HG03175 (cell line): ENCODE measurements at regions not wholly inside any gene's neighbourhood (a gene's known extent, or its start where the extent isn't known, plus 50 kb on each side); places are given as distances from the start of the nearest gene placed in this dataset.
"Not testable (repeated sequence)": the region's sequence is repeated elsewhere in the genome, so short reads cannot be mapped to it uniquely, and the experiment has no call there.

Experiments
- ATAC-seq: cut with Tn5 transposase; IDR thresholded peaks from one replicate; pipeline ENCODE4 v1.9.1; 2021; ENCODE audit warnings: mild to moderate bottlenecking, moderate library complexity; ENCODE audit not compliant: unreplicated experiment

DNA sequence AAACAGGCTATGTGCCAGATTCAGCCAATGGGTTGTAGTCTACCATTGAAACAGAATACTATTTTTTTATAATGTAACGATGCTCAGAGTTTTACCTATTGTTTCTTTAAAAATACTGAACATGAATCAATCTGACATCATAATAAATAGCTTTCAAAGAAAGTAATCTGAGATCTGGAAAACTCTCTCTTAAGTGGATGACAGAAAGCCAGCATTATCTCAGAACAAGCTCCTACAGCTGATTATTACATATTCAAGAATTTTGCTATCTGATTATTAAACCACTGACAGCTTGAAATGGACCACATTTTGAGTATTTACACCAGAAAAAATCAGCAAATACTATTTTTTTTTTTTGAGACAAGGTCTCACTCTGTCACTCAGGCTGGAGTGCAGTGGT lies 484.2 kb upstream of the SOX9 start:
- no peak for ATAC-seq

DNA sequence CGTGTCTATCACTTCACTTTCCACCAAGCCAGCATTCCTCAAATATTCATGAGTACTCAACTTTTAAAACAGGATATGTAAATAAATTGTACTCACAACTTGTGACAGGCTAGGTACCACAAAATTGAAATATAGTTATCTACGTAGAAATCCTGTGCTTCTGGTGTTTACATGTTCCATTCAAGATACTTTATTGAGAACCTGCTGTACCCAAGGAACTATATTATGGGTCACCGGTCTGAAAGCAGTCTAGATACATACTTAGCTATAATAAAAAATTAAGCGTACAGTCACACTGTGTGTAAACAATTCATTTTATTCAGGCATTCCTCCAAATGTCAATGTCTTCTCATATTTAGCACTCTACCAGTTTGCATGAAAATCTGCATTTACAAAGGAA lies 482.2 kb upstream of the SOX9 start:
- ATAC-seq = no peak

DNA sequence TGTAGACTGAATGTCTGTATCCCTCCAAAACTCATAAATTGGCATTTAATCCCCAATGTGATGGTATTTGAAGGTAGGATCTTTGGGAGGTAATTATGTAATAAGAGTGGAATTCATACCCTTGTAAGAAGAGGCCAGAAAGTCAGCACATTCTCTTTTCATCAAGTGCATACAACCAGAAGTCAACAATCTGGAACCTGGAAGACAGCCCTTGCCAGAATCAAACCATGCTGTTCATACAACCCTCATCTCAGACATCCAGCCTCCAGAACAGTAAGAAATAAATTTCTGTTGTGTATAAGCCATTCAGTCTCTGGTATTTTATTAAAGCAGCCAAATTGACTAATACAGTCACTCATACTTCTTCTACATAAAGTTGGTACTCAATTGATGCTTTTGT lies 481.0 kb upstream of the SOX9 start:
- no peak for ATAC-seq

DNA sequence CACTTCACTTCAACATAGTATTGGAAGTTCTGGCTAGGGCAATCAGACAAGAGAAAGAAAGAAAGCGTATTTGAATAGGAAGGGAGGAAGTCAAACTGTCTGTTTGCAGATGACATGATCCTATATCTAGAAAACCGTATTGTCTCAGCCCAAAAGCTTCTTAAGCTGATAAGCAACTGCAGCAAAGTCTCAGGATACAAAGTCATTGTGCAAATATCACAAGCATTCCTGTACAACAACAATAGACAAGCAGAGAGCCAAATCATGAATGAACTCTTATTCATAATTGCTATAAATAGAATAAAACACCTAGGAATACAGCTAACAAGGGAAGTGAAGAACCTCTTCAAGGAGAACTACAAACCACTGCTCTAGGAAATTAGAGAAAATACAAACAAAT lies 473.9 kb upstream of the SOX9 start:
- ATAC-seq = not testable (repeated sequence)

DNA sequence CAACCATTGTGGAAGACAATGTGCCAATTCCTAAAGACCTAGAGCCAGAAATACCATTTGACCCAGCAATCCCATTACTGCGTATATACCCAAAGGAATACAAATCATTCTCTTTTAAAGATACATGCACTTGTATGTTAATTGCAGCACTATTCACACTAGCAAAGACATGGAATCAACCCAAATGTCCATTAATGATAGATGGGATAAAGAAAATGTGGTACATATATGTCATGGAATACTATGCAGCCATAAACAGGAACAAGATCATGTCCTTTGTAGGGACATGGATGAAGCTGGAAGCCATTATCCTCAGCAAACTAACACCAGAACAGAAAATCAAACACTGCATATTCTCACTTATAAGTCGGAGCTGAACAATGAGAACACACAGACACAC lies 472.5 kb upstream of the SOX9 start:
- not testable (repeated sequence) for ATAC-seq

DNA sequence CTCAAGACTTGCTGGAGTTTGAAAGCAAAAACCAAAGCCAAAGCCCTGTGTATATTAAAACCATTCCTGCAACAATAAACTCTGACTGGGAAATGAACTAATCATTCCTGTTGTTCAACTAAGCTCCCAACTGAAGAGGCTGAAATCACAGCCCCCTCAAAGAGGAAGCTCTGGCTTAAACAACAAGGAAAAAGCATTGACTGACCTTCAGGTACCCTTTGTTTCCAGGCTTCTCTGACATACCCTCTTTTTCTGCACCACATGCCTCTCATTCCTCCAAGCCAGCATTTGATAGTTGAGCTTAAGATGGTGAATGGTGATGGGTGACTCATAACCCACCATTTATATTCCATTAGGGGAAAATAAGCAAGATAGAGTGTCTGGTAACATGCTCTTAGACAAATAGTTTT lies 470.9 kb upstream of the SOX9 start:
- no peak for ATAC-seq

DNA sequence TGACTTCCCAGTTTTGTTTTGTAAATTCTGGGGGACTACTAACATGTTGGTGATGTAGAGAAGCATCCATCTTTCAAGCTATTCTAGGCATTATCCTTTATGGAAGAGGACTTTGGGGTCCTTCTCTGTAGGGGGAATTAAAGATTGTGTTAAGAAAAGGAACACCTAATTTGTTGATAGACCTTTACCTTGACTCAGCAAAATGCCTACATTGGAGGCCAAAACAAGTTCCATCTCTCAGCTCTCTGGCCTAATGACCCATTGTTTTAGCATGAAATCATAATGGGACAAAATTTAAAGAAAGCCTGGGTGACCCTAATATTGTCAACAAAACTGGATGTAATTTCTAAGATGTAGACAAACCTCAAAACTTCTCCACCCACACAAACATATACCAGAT lies 465.3 kb upstream of the SOX9 start:
- ATAC-seq = no peak

DNA sequence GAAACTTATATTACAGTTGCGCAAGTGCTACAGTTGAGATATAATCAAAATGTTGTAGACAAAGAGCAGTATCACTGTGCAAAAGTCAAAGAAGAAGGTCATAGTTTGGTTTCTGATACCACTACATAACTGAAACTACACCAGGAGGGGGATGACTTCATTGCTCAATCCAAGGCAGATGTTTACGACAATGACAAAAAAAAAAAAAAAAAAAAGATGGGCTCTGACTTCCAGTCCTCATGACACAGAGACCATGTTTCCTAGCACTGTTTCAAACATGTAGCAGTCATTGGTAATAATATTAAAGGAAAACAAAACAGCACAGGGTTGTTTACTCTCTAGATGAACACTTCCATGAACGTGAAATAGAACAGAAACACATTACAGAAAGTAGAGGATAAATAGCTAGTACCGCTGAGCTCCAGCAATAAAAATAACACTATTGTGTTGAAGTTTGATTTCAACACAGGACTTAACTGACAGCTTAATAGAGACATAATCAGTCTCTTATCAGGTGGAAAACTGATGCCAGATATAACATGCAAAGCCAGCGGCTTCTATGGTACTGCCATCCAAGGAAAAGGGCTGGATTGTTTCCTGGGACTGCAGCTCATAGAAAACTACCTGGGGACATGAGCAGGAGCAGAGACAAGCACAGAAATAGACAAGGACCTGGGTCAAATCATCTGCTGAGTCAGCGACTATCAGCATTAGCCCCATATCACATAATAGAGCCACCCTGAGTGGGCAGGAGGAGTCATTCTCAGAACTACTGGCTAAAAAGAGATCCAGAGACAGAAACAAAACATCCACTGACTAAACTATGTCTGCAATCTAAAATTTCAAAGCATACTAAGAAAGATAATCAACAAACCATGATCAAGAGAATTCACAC lies 463.6 kb upstream of the SOX9 start:
- no peak for ATAC-seq

DNA sequence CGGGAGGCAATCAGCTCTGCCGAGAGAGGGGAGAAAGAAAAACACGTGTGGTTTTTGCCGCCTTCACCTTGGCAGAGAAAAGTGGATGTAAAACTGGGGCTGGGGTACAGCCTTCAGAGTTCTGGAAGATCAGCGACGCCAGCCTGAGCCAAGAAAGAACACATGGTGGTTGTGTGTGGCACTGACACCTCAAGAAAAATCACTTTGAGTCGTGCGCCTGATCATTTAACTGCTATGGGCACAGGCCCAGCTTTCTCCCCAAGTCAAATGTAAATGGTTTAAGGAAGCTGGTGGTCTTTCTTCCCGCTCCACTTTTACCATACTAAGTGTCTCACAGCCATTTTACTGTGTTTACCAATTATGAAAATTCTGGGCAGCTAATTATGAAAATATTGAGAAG lies 461.8 kb upstream of the SOX9 start:
- no peak for ATAC-seq

DNA sequence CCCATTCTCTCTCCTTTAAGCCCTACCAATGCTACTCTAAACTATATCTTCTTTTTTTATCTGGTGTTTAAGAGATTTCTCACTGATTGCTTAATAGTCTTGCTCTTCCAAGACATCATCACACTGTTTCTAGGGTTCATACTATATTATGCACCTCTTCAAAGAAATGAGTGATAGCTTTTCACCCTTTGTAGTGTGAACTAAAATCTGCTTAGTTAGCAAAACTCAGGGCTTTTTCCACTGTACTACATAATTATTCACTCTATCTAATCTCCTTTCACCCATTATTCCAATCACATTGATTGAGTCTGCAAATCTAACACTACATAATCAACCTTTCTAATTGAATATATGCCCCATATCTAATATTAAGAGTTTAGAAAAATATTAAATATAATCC lies 456.0 kb upstream of the SOX9 start:
- ATAC-seq = no peak

DNA sequence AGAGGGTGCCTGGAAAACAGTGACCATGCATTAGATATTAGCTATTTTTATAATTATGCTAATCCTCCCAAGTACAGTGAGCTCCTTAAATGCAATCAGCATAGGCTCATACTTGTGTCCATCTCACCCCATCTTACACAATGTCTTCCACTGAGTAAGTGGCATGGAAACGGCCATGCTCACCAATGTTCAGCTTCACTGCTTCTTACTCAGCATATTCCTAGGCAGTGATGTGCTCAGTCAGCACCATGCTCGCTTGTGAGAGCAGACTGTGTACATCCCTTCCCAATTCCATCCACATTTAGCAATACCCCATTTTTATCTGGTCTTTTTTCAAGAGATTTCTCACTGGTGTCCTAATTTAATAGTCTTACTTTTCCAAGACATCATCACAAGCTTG lies 454.8 kb upstream of the SOX9 start:
- ATAC-seq = no peak

DNA sequence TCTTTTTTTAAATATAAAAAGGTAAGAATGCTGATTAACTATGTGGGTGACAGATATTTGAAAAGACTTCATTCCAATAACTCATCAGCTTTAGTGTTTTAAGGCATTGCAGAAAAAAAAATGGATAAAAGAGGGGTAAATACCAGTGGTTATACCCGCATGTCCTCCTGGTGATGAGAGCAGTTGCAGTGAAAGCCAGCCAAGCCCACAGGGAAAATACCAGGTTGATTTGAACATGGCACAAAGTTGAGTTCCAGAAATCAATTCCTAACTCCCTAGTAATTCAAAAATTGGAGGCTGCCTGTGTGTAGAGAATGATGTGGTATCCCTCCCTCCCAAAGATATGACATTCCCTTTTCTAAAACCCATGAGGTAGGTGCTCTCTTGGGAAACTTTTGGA lies 453.2 kb upstream of the SOX9 start:
- ATAC-seq = no peak

DNA sequence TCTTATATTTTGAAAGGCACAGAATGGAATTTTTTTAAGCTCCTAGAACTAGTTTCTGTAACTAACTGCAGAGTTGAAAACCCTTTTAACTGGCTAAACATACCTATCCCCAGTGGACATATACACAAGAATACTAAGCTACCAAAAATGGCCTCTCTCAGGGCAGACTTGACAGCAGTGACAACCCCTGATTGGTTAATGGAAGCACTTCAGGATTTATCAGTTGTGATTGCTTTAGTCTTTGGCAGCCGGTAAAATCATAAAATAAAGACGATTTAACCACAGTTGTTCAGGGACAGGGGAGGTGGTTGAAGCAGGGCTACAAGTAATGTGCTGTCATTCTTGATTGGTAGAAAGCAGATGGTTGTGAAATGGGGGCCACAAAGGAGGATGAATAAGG lies 452.0 kb upstream of the SOX9 start:
- ATAC-seq = no peak

DNA sequence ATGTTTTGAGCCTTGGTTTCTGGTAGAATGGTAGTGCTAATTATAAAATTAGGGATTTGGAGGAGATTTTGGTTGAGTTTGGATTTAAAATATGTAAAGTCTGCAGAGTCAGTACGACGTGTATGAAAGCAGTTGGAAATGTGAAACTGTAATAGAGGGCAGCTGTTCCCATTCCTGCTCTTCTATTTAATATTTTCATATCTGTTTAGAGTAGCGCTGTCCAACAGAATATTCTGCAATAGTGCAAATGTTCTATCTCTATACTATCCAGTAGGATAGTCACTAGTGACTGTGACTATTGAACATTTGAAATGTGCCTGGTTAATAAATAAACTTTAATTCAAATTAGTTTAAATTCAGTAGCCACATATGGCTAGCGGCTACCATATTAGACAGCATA lies 443.4 kb upstream of the SOX9 start:
- ATAC-seq = no peak

DNA sequence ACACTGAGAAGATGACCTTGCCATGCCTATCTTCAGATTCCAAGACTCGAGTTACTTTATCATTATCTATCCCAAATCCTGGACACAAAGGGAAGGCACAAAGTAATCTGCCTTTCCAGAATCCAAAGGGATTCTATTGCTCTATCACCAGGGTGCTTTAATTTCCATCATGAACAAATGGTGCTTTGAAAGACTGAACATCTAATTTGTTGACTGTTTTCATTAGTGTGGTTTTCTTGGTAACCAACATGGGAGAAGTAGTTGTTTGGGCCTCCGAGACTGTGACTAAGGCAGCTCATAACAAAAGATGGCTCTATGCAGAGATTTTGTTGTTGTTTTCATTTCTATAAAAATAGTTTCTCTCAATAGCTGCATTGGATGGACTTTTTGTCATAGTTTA lies 441.0 kb upstream of the SOX9 start:
- no peak for ATAC-seq

DNA sequence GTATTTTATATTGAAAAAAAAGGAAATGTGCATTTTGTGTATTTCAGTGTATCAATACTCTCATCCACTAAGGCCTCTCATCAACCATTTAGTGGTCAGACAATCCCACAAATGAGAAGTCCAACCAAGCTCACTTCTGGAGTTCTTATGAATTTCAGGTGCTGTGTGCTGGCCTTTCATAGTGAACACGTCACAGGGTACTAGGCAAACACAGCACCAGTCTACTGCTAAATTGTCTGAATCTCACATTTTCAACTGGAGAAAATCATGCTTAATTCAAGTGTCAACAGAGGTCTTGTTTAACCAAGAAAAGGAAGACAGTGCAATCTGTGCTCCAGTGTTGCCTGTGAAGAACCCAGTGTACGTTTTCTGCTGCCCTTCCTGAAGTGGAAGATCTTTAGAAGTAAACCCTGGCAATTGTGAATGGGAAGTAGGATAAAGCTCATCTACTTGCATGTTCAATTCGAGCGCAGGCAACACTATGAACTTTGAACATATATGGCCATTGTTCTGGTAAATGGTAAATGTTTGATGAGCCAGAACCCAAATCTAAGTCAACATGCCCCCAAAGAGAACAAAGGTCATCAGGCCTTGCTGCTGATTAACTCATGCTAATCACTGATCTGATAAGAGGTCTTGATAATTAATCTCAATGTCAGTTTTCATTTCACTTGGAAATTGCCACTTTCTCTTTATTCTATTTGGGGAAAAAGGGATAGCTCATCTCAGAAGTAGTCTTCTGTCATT lies 439.2 kb upstream of the SOX9 start:
- no peak for ATAC-seq

DNA sequence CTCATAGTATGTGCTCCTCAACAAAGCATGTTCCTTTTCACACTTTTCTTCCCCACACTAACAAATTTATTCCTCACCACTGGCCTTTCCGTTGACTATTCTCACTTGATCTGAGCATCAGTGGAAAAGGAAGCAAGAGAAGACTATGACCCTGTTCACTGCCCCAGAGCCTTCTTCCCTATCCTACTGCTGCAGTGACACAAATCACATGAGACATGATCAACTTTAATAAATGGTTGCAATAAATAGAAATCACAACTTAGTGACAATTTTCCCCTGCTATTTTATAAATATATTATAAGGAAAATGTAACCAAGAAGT lies 438.7 kb upstream of the SOX9 start:
- ATAC-seq = no peak

DNA sequence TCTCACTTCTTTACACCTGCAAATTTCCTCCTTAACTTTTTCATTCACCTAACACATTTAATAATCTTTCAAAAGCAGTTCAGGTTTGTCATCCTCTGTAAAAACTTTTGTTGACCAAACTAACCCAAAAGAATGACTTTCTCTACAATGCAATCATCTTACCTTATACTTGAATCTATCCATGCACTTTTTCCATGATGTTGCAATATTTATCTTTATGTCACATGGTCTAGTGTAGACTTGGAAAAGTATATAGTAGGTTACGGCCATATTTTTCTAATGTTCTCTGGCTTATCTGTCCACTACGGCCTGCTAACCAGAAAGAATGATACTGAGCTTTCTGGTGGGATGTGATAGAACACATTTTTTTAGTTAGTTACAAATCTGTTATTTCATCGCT lies 431.0 kb upstream of the SOX9 start:
- ATAC-seq = no peak

DNA sequence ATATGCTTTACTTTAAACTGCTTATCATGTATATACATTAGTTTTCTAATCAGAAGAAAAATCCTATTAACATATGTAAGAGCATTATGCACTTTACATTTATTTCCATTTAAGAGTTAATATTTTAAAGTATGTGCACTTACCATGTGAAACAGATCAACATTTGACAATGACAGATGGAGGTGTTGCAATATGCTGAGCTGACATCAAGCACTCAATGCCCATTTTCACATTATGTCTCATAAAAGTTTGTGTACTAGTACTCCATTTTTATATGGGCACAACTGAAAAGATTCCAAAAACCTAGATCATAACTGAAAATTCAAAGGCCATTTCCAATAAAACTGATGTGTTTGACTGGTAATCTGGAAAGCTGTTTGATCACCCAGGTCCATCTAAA lies 420.9 kb upstream of the SOX9 start:
- ATAC-seq = no peak

DNA sequence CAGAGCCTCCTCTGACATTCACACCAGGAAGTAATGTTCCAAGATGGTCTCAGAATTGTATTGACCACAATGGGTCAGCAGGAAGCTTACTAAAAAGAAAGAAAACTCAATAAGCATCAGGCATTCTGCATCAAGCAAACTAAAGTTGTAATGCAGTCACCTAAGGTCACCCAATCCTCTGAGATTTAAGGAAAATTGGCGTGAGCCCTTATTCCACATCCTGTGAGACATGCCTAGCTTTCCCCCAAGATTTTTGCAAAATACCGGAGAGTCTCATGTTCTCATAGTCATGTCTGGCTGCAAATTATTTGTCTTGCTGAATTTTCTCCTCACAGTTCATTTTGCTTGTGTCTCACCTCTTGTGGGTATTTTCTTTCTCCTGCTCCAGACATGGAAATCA lies 417.1 kb upstream of the SOX9 start:
- ATAC-seq = no peak

DNA sequence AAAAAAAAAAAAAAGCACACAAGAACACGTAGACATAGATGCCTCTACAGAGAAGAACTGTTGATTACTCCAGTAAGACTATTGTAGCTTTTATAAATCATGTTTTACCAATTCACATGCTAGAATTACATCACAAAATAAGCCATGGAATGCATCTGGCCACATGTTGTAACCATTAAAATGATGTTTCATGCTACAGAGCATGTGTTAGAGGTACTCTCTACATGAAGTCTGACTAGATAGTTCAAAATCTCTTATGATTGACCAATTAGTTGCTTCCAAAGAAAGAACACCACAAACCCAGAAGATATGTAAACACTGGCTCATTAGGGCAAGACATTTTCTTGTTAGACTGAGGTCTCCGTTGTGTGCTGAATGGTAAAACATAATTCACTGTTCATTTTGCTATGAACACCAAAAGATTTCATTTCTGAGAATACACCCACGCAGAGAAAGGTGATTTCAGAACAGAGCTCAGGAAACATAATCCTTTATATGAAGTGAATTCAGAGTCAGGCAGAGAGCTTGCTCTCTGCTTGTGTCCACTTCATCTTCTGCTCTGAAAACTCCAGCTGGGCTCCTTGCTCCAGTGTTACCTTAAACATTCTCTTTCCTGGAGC lies 411.4 kb upstream of the SOX9 start:
- ATAC-seq = no peak

DNA sequence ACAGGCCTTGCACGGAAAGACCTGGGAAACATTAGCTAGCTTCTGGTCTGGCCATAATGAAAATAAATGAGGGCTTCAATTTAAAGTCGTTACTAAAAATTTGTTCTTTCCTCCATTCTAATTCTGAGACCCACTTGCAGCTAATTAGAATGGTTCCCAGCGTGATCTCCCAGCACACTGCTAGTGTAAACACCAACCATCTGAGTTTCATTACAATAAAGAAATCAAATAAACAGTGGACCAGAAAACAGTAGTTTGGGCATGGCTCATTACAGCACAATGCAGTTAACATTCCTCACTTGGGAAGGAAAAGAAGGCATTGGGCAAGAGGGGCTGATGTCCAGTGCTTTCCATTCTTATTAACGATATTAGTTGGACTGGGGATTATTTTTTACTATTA lies 410.9 kb upstream of the SOX9 start:
- ATAC-seq = no peak
